Left lung (tissue), 4 donors: ENCODE measurements at regions not wholly inside any gene's neighbourhood (a gene's known extent, or its start where the extent isn't known, plus 50 kb on each side); places are given as distances from the start of the nearest gene placed in this dataset.

Experiments used
- ATAC-seq: fragments of 200-7000 bp; cut with Tn5 transposase; one replicate; pipeline ENCODE4 v1.9.1; 2020; ENCODE audit warnings: moderate library complexity
- DNase-seq, 4 donors: peaks; one replicate each; pipeline ENCODE4 v3.0.0-alpha.2; 2013 to 2020
- H3K27ac ChIP-seq, 2 donors: fragments of 200-600 bp; sonication (generic) in 1 of 2; one replicate each; pipeline versions ENCODE4 v1.5.0 to v1.8.0; 2020 to 2021
- H3K27me3 ChIP-seq, 2 donors: fragments of 200-600 bp; sonication (generic) in 1 of 2; one replicate each; pipeline versions ENCODE4 v1.5.0 to v1.8.0; 2020 to 2021
- H3K36me3 ChIP-seq, 2 donors: fragments of 200-600 bp; sonication (generic) in 1 of 2; one replicate each; pipeline versions ENCODE4 v1.5.0 to v1.8.0; 2020 to 2021
- H3K4me1 ChIP-seq, 2 donors: fragments of 200-600 bp; one replicate each; pipeline ENCODE4 v1.8.0; 2021
- H3K4me3 ChIP-seq, 2 donors: fragments of 200-600 bp; sonication (generic) in 1 of 2; one replicate each; pipeline versions ENCODE4 v1.5.0 to v1.8.0; 2020 to 2021; ENCODE audit warnings: mild to moderate bottlenecking in 1 of 2
- H3K9me3 ChIP-seq, 2 donors: fragments of 200-600 bp; sonication (generic) in 1 of 2; one replicate each; pipeline versions ENCODE4 v1.5.0 to v1.8.0; 2020 to 2021
- intact Hi-C, 2 donors: fragments of 100-400 bp; cut with DNase I; formaldehyde crosslinking; loops; one replicate each; pipeline versions ENCODE4 v1.11.2 to v1.14.2; 2022
- TF ChIP-seq, protein P1 (sequence below), 2 donors: fragments of 200-600 bp; sonication (generic) in 1 of 2; IDR thresholded peaks; one replicate each; pipeline versions ENCODE4 v1.5.0 to v1.8.0; 2021; ENCODE audit warnings: antibody characterized with exemption in 2 of 2
- donor health status: DM: no; HTN: yes; CAD: no.
- donor health status: DM: no; HTN: no; CAD: no.

DNA sequence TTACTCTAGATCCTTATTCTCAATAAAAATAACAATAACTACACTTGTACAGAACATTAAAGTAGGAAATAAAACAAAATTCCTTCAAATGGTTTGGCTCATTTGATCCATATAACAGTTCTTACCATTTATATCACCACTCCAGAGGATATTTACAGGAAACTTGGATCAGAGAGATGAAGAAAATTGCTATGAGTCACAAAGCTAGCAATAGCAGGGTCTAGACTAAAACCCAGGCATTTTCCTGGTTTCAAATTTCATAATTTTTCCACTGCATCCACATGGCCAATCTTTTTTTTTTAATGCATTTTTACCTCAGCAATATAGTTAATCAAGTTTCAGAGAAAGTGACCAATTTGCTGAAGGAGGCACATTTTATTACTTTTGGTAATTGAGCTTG, 299.2 kb downstream of the ELAVL2 start:
- intact Hi-C loops = no loop called here
- no peak for DNase-seq
- H3K27ac ChIP-seq = no peak overlapping the region

DNA sequence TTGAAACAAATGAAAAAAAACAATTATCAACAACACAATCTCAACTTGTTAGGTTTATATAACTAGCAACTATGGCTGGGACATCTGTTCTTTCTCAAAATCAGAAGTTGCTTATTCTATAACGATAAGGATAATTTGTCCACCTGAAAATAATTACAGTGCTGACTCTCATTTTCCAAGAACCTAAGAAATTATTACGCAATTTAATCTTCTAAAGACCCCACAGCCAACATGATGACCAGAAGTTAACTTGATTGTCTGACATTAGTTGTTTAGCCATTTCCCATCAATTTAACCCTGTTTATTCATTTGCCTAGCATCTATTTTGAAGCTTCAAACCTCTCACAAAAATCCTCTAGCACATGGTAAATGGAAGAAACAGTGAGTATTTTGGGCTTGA, 293.8 kb downstream of the ELAVL2 start:
- peaks cover 0 to 6% of the 10 kb centered on the region in 2 donors for H3K9me3 ChIP-seq
- no peaks in the 10 kb centered on the region for H3K4me1 ChIP-seq
- no peak overlapping the region for H3K27ac ChIP-seq
- H3K4me3 ChIP-seq = no peak overlapping the region
- no peaks in the 10 kb centered on the region for H3K27me3 ChIP-seq
- TF ChIP-seq, protein P1, sequence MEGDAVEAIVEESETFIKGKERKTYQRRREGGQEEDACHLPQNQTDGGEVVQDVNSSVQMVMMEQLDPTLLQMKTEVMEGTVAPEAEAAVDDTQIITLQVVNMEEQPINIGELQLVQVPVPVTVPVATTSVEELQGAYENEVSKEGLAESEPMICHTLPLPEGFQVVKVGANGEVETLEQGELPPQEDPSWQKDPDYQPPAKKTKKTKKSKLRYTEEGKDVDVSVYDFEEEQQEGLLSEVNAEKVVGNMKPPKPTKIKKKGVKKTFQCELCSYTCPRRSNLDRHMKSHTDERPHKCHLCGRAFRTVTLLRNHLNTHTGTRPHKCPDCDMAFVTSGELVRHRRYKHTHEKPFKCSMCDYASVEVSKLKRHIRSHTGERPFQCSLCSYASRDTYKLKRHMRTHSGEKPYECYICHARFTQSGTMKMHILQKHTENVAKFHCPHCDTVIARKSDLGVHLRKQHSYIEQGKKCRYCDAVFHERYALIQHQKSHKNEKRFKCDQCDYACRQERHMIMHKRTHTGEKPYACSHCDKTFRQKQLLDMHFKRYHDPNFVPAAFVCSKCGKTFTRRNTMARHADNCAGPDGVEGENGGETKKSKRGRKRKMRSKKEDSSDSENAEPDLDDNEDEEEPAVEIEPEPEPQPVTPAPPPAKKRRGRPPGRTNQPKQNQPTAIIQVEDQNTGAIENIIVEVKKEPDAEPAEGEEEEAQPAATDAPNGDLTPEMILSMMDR (IDR thresholded peaks at IDR 0.05) = no peak
- ATAC-seq (no peak), DNase-seq (no peak)
- H3K36me3 ChIP-seq = no peaks in the 10 kb centered on the region
- intact Hi-C loops = no loop called here

More for the DNA sequence above, 299.2 kb downstream of the ELAVL2 start:
- no peak overlapping the region for H3K4me3 ChIP-seq
- peaks cover 0 to 6% of the 10 kb centered on the region in 2 donors for H3K9me3 ChIP-seq
- H3K27me3 ChIP-seq = no peaks in the 10 kb centered on the region
- TF ChIP-seq, protein P1 (IDR thresholded peaks at IDR 0.05) = no peak
- no peaks in the 10 kb centered on the region for H3K36me3 ChIP-seq
- no peak for ATAC-seq
- H3K4me1 ChIP-seq = peaks cover 0 to 2% of the 10 kb centered on the region in 2 donors

DNA sequence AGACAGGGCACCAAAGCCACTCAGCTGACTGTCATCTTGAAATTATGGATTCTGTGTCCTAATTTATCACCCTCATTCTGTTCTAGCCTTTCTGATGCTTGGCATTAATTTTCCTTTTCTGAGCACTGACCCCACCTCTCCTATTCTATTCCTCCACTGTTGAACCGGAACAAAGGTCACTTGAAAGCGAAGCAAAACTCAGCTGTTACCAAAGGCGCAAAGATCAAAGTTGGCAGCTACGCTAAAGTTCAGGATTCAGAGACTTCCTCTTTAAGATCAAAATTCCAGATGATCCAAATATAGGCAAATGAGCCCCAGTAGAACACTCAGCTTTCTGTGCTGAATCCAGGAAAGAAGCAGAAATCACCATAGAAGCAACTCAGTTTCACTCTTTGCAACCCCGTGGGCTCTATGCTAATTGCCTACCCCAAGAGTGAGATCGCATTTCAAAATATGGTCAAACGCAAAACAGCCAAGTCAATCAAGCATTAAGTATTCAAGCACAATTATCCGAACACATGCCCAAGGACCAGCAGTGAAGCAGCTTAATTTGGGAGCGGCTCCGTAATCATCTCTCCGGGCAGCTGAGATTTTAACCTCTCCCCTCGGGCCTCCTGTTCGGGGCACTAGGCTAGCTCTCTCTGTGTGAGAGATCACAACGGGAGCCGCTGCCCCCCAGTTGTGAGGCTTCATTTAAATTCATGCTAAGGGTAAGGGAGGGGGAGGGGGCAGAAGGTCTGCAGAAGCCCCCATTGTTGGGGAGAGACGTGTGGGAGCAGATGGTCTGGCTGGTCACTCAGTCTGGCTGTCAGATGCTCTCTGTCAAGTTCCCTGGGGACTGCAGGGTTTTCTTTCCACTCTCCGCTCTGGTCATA, 288.6 kb downstream of the ELAVL2 start:
- DNase-seq (no peak), ATAC-seq (no peak)
- intact Hi-C loops = no loop called here
- no peak overlapping the region for H3K4me3 ChIP-seq
- TF ChIP-seq, protein P1 (IDR thresholded peaks at IDR 0.05) = no peak
- no peak overlapping the region for H3K27ac ChIP-seq
- peaks cover 0 to 4% of the 10 kb centered on the region in 2 donors for H3K27me3 ChIP-seq
- H3K4me1 ChIP-seq = no peaks in the 10 kb centered on the region
- no peaks in the 10 kb centered on the region for H3K36me3 ChIP-seq
- H3K9me3 ChIP-seq = no peaks in the 10 kb centered on the region

DNA sequence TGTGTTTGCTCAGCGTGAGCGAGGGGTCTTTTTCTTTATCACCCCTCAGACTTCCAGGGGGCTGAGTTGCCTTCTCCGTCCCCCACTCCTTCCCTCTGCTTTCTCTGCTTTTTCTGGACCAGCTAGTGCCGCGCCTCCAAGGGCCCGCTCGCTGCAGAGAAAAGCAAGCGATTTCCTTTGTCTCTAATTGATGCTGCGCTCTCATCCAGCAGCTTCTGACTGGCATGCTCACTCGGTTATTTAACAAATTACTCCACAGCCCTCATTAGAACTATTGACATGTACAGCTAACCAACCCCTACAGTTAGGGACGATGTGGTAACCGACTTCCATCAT, 288.0 kb downstream of the ELAVL2 start:
- H3K27ac ChIP-seq = no peak overlapping the region
- ATAC-seq (no peak), DNase-seq (no peak)
- H3K4me1 ChIP-seq = no peaks in the 10 kb centered on the region
- intact Hi-C loops = no loop called here
- no peak overlapping the region for H3K4me3 ChIP-seq
- H3K36me3 ChIP-seq = no peaks in the 10 kb centered on the region
- no peaks in the 10 kb centered on the region for H3K9me3 ChIP-seq
- TF ChIP-seq, protein P1 (IDR thresholded peaks at IDR 0.05) = no peak
- peaks cover 0 to 4% of the 10 kb centered on the region in 2 donors for H3K27me3 ChIP-seq

DNA sequence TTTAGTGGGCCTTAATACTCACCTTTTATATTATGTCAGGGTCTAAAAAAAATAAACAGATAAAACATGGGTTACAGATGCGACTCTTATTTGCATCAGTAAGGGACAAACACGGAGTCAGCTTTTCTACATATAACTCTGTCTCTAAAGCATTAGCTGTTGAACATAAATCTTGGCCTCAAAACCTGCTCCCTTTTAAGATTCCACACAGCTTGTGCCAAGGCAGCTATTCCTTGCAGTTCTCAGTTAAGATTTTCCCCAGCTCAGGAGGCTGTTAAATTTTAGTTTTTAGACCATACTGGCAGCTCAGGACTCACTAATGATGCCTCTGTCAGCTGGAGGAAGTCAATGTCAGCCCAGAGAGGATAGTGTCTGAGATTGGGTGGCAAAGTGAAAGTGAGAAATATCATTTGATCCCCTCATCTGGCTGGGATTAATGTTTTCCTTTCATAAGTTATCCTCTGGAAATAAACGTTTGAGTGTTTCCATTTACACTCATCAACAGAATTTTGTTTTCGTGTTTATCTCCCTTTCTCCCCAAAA, 287.5 kb downstream of the ELAVL2 start:
- intact Hi-C loops = no loop called here
- Histone ChIP-seq H3K27me3 (peaks cover 0 to 4% of the 10 kb centered on the region in 2 donors), H3K4me3 (no peak overlapping the region), H3K36me3 (no peaks in the 10 kb centered on the region), H3K4me1 (no peaks in the 10 kb centered on the region), H3K27ac (no peak overlapping the region), H3K9me3 (no peaks in the 10 kb centered on the region)
- ATAC-seq = no peak
- TF ChIP-seq, protein P1 (IDR thresholded peaks at IDR 0.05) = no peak
- DNase-seq = no peak
